SK-N-SH (cell line): ENCODE measurements at regions not wholly inside any gene's neighbourhood (a gene's known extent, or its start where the extent isn't known, plus 50 kb on each side); places are given as distances from the start of the nearest gene placed in this dataset.

Experiments
- CTCF ChIA-PET: fragments of 300-600, 350-600 bp; formaldehyde crosslinking; extraction: SDS; loops from one replicate; lab custom pipeline; 2021; lab: Yijun Ruan, JAX
- POLR2A ChIA-PET: fragments of 350-600 bp; sonication (Branson Sonifier 250); formaldehyde crosslinking; extraction: SDS; loops from one replicate; lab custom pipeline; 2020; ENCODE audit warnings: antibody characterized with exemption, inconsistent platforms; lab: Yijun Ruan, JAX
- DNase-seq: peaks from one replicate; pipeline ENCODE4 v3.0.0; 2012
- H2AFZ ChIP-seq: fragments of 200-600 bp; sonication (generic); 2 replicates; pipeline ENCODE4 v1.8.1; 2016; ENCODE audit warnings: antibody characterized with exemption, mild to moderate bottlenecking, low read depth
- H3F3A ChIP-seq: fragments of 200-600 bp; sonication (generic); replicated peaks from 2 replicates; pipeline ENCODE3; 2016; ENCODE audit warnings: antibody characterized with exemption, mild to moderate bottlenecking; ENCODE audit not compliant: insufficient read depth
- H3K27ac ChIP-seq, 2 experiments: fragments of 200-500 bp in 1 of 2; fragments of 200-600 bp in 1 of 2; sonication (Bioruptor generic) in 1 of 2; sonication (generic), shearing (Covaris generic) in 1 of 2; 2 replicates each; pipeline versions ENCODE4 v1.5.1 to v1.6.1; 2014 to 2016; ENCODE audit warnings: low read depth in 2 of 2, inconsistent platforms in 1 of 2, low read length in 1 of 2, mild to moderate bottlenecking in 1 of 2, mixed read lengths in 1 of 2
- H3K27me3 ChIP-seq: fragments of 200-600 bp; sonication (generic), shearing (Covaris generic); 2 replicates; pipeline ENCODE4 v1.6.1; 2016; ENCODE audit warnings: mixed run types; ENCODE audit not compliant: insufficient read depth
- H3K36me3 ChIP-seq, 2 experiments: fragments of 200-500 bp in 1 of 2; fragments of 200-600 bp in 1 of 2; sonication (Bioruptor generic) in 1 of 2; sonication (generic) in 1 of 2; replicated peaks in 1 of 2; 2 replicates each; pipeline versions ENCODE3 to v1.5.1; 2014 to 2016; ENCODE audit warnings: low read length in 1 of 2, mild to moderate bottlenecking in 1 of 2; ENCODE audit not compliant: insufficient read depth in 2 of 2, control insufficient read depth in 1 of 2
- H3K4me1 ChIP-seq, 2 experiments: fragments of 200-500 bp in 1 of 2; fragments of 200-600 bp in 1 of 2; sonication (Bioruptor generic) in 1 of 2; sonication (generic), shearing (Covaris generic) in 1 of 2; 2 replicates each; pipeline versions ENCODE4 v1.5.1 to v1.6.1; 2014 to 2016; ENCODE audit warnings: low read depth in 1 of 2, low read length in 1 of 2, mixed run types in 1 of 2; ENCODE audit not compliant: insufficient read depth in 2 of 2, control insufficient read depth in 1 of 2
- H3K4me2 ChIP-seq: fragments of 200-600 bp; sonication (generic), shearing (Covaris generic); 2 replicates; pipeline ENCODE4 v1.6.1; 2017; ENCODE audit warnings: mixed run types
- H3K4me3 ChIP-seq, 2 experiments: fragments of 200-500 bp in 1 of 2; fragments of 200-600 bp in 1 of 2; sonication (Bioruptor generic) in 1 of 2; sonication (generic), shearing (Covaris generic) in 1 of 2; 2 replicates each; pipeline versions ENCODE4 v1.5.1 to v1.8.1; 2014 to 2016; ENCODE audit warnings: low read depth in 2 of 2, inconsistent platforms in 1 of 2, low read length in 1 of 2, mild to moderate bottlenecking in 1 of 2, mixed read lengths in 1 of 2, moderate library complexity in 1 of 2
- H3K79me2 ChIP-seq: fragments of 200-600 bp; sonication (generic); 2 replicates; pipeline ENCODE4 v1.8.1; 2017; ENCODE audit warnings: mild to moderate bottlenecking; ENCODE audit not compliant: insufficient read depth
- H3K9ac ChIP-seq: fragments of 200-600 bp; sonication (generic); 2 replicates; pipeline ENCODE4 v1.6.1; 2017; ENCODE audit warnings: mixed run types
- H3K9me2 ChIP-seq: fragments of 200-600 bp; sonication (generic); 2 replicates; pipeline ENCODE4 v1.6.1; 2017; ENCODE audit warnings: mixed run types
- H3K9me3 ChIP-seq: fragments of 200-600 bp; sonication (generic); 2 replicates; pipeline ENCODE4 v1.6.1; 2017; ENCODE audit warnings: mixed run types, mild to moderate bottlenecking, moderate library complexity
- H4K20me1 ChIP-seq: fragments of 200-600 bp; sonication (generic); 2 replicates; pipeline ENCODE4 v1.6.1; 2017; ENCODE audit warnings: mild to moderate bottlenecking, mixed run types; ENCODE audit not compliant: insufficient read depth
- CHD2 ChIP-seq: fragments of 150-350 bp; IDR thresholded peaks from 2 replicates; pipeline ENCODE4 v1.6.1; 2018; ENCODE audit warnings: low read length; ENCODE audit not compliant: partially characterized antibody
- FOSL2 ChIP-seq: IDR thresholded peaks from 2 replicates; pipeline ENCODE4 v1.4.0; 2012; ENCODE audit warnings: low read depth, mild to moderate bottlenecking, moderate library complexity, borderline replicate concordance
- JUND ChIP-seq: IDR thresholded peaks from 2 replicates; pipeline ENCODE4 v1.4.0; 2012
- MEF2A ChIP-seq: IDR thresholded peaks from 2 replicates; pipeline ENCODE4 v1.4.0; 2012; ENCODE audit warnings: low read depth, borderline replicate concordance
- SMC3 ChIP-seq: IDR thresholded peaks from 2 replicates; pipeline ENCODE4 v1.6.1; 2012; ENCODE audit warnings: low read depth, low read length, improper control_type of control experiment
- TCF12 ChIP-seq: IDR thresholded peaks from 2 replicates; pipeline ENCODE4 v1.4.0; 2012
- YY1 ChIP-seq: IDR thresholded peaks from 2 replicates; pipeline ENCODE4 v1.4.0; 2012; ENCODE audit warnings: low read depth, mild to moderate bottlenecking
- WGBS: methylation state at CpG from one replicate; pipeline ENCODE4 v1.1.6; 2017; ENCODE audit warnings: low lambda C conversion rate; 5-methylcytosine and 5-hydroxymethylcytosine counted together
- TF ChIP-seq, protein P1 (sequence below): IDR thresholded peaks from 2 replicates; pipeline ENCODE4 v1.6.1; 2012; ENCODE audit warnings: mild to moderate bottlenecking, low read depth, low read length, moderate library complexity
- TF ChIP-seq, protein P2 (sequence below): IDR thresholded peaks from 2 replicates; pipeline ENCODE4 v1.4.0; 2012; ENCODE audit warnings: low read depth, borderline replicate concordance

DNA sequence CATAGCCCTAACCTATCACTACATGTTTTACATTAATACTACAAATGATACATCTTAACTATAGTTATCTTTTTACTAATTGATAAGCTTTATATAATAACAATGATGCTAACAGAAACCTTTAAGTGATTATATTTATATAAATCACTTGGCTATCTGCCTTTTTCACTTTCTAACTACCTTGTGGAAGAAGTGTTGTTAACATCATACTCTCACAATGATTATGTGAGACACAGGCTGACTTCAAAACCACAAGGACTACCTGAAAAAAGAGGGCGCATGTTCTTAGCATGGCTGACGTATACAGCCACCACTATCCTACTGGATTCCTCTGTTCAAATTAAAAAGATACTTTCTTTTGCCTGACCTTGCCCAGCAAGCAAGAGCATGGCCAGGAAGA is 135.3 kb upstream of the SOX5 start:
- POLR2A ChIA-PET, result no interaction called here
- no peaks in the 10 kb centered on the region; a peak in 1 of 4 replicates for H3K4me1 ChIP-seq
- no peak overlapping the region for H3K9ac ChIP-seq

DNA sequence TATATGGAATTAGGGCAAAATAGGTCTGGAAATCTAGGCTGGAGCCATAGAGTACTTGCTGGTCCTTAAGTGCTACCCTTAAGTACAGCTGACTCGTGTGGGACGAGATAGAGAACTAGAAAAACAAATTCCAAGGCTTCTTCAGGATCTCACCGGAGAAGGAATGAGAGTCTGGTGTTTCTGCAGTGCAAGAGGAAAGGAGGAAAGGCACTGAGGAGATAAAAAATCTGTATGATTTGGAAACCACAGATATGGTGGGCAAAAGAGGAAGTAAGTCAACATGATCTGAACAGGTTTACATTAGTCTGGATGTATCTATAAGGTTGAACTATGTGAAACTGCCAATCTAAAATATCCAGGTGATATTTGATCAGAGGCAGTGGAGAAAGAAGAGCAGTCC is 134.4 kb upstream of the SOX5 start:
- ChIA-PET CTCF (no interaction called here), POLR2A (no interaction called here)
- Histone ChIP-seq H3K36me3 (no peaks in the 10 kb centered on the region), H3K9me3 (no peaks in the 10 kb centered on the region), H2AFZ (no peak overlapping the region), H3K27ac (no peak overlapping the region), H3K79me2 (no peaks in the 10 kb centered on the region), H3K4me3 (no peak overlapping the region), H3K4me1 (no peaks in the 10 kb centered on the region; a peak in 1 of 4 replicates), H3K9ac (no peak overlapping the region), H3F3A (no peaks in the 10 kb centered on the region), H3K9me2 (no peaks in the 10 kb centered on the region)
- TF ChIP-seq JUND (no peak), MEF2A (no peak), TCF12 (no peak), CHD2 (no peak), YY1 (no peak), FOSL2 (no peak)
- TF ChIP-seq, protein P1, sequence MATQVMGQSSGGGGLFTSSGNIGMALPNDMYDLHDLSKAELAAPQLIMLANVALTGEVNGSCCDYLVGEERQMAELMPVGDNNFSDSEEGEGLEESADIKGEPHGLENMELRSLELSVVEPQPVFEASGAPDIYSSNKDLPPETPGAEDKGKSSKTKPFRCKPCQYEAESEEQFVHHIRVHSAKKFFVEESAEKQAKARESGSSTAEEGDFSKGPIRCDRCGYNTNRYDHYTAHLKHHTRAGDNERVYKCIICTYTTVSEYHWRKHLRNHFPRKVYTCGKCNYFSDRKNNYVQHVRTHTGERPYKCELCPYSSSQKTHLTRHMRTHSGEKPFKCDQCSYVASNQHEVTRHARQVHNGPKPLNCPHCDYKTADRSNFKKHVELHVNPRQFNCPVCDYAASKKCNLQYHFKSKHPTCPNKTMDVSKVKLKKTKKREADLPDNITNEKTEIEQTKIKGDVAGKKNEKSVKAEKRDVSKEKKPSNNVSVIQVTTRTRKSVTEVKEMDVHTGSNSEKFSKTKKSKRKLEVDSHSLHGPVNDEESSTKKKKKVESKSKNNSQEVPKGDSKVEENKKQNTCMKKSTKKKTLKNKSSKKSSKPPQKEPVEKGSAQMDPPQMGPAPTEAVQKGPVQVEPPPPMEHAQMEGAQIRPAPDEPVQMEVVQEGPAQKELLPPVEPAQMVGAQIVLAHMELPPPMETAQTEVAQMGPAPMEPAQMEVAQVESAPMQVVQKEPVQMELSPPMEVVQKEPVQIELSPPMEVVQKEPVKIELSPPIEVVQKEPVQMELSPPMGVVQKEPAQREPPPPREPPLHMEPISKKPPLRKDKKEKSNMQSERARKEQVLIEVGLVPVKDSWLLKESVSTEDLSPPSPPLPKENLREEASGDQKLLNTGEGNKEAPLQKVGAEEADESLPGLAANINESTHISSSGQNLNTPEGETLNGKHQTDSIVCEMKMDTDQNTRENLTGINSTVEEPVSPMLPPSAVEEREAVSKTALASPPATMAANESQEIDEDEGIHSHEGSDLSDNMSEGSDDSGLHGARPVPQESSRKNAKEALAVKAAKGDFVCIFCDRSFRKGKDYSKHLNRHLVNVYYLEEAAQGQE, result no peak
- TF ChIP-seq, protein P2, sequence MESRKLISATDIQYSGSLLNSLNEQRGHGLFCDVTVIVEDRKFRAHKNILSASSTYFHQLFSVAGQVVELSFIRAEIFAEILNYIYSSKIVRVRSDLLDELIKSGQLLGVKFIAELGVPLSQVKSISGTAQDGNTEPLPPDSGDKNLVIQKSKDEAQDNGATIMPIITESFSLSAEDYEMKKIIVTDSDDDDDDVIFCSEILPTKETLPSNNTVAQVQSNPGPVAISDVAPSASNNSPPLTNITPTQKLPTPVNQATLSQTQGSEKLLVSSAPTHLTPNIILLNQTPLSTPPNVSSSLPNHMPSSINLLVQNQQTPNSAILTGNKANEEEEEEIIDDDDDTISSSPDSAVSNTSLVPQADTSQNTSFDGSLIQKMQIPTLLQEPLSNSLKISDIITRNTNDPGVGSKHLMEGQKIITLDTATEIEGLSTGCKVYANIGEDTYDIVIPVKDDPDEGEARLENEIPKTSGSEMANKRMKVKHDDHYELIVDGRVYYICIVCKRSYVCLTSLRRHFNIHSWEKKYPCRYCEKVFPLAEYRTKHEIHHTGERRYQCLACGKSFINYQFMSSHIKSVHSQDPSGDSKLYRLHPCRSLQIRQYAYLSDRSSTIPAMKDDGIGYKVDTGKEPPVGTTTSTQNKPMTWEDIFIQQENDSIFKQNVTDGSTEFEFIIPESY, result no peak
- TF ChIP-seq, all 33 proteins: peak for 0
- Histone ChIP-seq H3K4me2 (no peak overlapping the region), H4K20me1 (no peaks in the 10 kb centered on the region), H3K27me3 (no peaks in the 10 kb centered on the region)
- 49% methylated on average over 3 of the region's 3 CpGs for WGBS
- DNase-seq, result no peak

More for the DNA sequence above, 135.3 kb upstream of the SOX5 start:
- H2AFZ ChIP-seq, result no peak overlapping the region
- no peaks in the 10 kb centered on the region for H3K79me2 ChIP-seq
- 77% methylated on average over 2 of the region's 2 CpGs for WGBS
- DNase-seq, result no peak
- H3K27ac ChIP-seq, result no peak overlapping the region
- TF ChIP-seq SMC3, result no peak
- no peaks in the 10 kb centered on the region for H4K20me1 ChIP-seq
- no peak overlapping the region for H3K4me2 ChIP-seq
- no peaks in the 10 kb centered on the region for H3K36me3 ChIP-seq
- H3K9me3 ChIP-seq, result no peaks in the 10 kb centered on the region
- no peaks in the 10 kb centered on the region for H3F3A ChIP-seq
- H3K27me3 ChIP-seq, result no peaks in the 10 kb centered on the region
- no peaks in the 10 kb centered on the region for H3K9me2 ChIP-seq
- CTCF ChIA-PET, result interaction anchor here (0.6 kb wide), 1 partner anchor 1251 kb away, joined by 3 read pairs; no protein-coding TSS in a partner anchor
- H3K4me3 ChIP-seq, result no peak overlapping the region
